ENCODE measurements at regions not wholly inside any gene's neighbourhood (a gene's known extent, or its start where the extent isn't known, plus 50 kb on each side); places are given as distances from the start of the nearest gene placed in this dataset.

DNA sequence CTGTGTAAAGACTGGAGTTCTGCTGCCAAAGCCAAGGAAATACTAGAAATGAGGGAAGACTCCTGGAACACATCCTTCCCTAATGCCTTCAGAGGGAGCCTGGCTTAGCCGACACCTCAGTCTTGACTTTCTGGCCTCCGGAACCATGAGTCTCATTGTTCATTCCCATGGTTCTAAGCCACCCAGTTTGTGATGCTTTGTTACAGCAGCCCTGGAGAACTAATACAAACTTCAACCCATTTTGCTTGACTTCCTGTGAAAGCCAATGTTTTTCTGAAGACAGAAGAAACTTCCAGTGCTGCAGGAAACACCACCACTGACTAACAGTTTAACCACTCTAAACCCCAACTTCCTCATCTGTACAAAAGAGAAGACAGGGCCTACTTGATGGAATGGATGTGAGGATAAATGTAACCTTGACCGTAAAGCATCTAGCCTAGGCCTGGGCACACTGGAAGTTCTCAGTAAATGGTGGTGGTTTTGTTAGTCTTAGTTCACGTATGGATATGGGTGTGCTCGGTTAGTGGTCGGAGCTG is 85.9 kb upstream of the RFX8 start:
- Histone ChIP-seq H3K4me3 (ENCODE audit: low read depth in 1 of 2, low read length in 2 of 2) (peak overlapping the region in 1 of 2 experiments; percentile 36; a peak in 2 of 4 replicates), H4K20me1 (ENCODE audit: insufficient read depth, low read length) (no peaks in the 10 kb centered on the region), H3K27ac (ENCODE audit: low read length) (peak overlapping the region; percentile 96), H3K9ac (ENCODE audit: low read depth, low read length) (peak overlapping the region; percentile 39; the same call in 1 of the 2 replicates), H3K27me3 (ENCODE audit: insufficient read depth, low read length, poor library complexity) (no peaks in the 10 kb centered on the region), H3K79me2 (ENCODE audit: insufficient read depth, low read length) (no peaks in the 10 kb centered on the region), H3K4me1 (ENCODE audit: insufficient read depth, low read length) (peaks cover 49% of the 10 kb centered on the region), H3K4me2 (ENCODE audit: insufficient read depth, low read length) (peak overlapping the region; percentile 20), H3K36me3 (ENCODE audit: insufficient read depth, low read length) (no peaks in the 10 kb centered on the region; the same call in 1 of the 2 replicates), H3K9me3 (ENCODE audit: insufficient read depth, low read length, severe bottlenecking) (peaks cover 10% of the 10 kb centered on the region), H2AFZ (ENCODE audit: low read depth, low read length) (peak overlapping the region; percentile 82)
- ATAC-seq (ENCODE audit: insufficient read depth, low read depth) (peak; percentile 85), DNase-seq (peak; percentile 56)
- TF ChIP-seq EZH2 (IDR thresholded peaks at IDR 0.05; ENCODE audit: borderline replicate concordance, low read depth, low read length, severe bottlenecking) = no peak
- TF ChIP-seq, protein P1, sequence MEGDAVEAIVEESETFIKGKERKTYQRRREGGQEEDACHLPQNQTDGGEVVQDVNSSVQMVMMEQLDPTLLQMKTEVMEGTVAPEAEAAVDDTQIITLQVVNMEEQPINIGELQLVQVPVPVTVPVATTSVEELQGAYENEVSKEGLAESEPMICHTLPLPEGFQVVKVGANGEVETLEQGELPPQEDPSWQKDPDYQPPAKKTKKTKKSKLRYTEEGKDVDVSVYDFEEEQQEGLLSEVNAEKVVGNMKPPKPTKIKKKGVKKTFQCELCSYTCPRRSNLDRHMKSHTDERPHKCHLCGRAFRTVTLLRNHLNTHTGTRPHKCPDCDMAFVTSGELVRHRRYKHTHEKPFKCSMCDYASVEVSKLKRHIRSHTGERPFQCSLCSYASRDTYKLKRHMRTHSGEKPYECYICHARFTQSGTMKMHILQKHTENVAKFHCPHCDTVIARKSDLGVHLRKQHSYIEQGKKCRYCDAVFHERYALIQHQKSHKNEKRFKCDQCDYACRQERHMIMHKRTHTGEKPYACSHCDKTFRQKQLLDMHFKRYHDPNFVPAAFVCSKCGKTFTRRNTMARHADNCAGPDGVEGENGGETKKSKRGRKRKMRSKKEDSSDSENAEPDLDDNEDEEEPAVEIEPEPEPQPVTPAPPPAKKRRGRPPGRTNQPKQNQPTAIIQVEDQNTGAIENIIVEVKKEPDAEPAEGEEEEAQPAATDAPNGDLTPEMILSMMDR (IDR thresholded peaks at IDR 0.05; ENCODE audit: borderline replicate concordance, extremely low read depth, low read length, poor library complexity, severe bottlenecking) = no peak

DNA sequence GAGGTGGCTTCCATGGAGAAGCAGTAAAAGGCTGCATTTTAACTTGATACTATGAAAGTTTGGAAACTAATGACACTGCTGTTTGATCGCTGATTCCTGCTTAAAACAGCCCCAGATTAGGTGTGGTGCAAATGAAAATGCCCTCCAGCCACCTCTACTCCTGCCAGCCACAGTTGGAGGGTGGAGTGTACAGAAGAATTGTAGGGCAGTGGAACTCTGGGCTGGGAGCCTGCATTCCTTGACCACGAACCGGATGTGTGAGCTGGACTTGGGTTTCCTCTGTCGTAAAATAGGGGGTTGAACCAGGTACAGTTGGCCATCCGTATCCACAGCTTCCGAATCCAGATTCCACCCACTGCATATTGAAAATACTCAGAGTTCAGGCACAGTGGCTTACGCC is 84.6 kb upstream of the RFX8 start:
- no peaks in the 10 kb centered on the region for H3K27me3 ChIP-seq (ENCODE audit: insufficient read depth, low read length, poor library complexity)
- no peak overlapping the region for H2AFZ ChIP-seq (ENCODE audit: low read depth, low read length)
- no peaks in the 10 kb centered on the region for H3K79me2 ChIP-seq (ENCODE audit: insufficient read depth, low read length)
- no peaks in the 10 kb centered on the region; the same call in 1 of the 2 replicates for H3K36me3 ChIP-seq (ENCODE audit: insufficient read depth, low read length)
- ATAC-seq (ENCODE audit: insufficient read depth, low read depth) = no peak
- TF ChIP-seq EZH2 (IDR thresholded peaks at IDR 0.05; ENCODE audit: borderline replicate concordance, low read depth, low read length, severe bottlenecking) = no peak
- TF ChIP-seq, protein P1 (IDR thresholded peaks at IDR 0.05; ENCODE audit: borderline replicate concordance, extremely low read depth, low read length, poor library complexity, severe bottlenecking) = no peak
- H3K9ac ChIP-seq (ENCODE audit: low read depth, low read length) = no peak overlapping the region
- no peaks in the 10 kb centered on the region for H4K20me1 ChIP-seq (ENCODE audit: insufficient read depth, low read length)
- no peak for DNase-seq
- no peak overlapping the region for H3K27ac ChIP-seq (ENCODE audit: low read length)
- H3K4me1 ChIP-seq (ENCODE audit: insufficient read depth, low read length) = peaks cover 36% of the 10 kb centered on the region
- H3K9me3 ChIP-seq (ENCODE audit: insufficient read depth, low read length, severe bottlenecking) = peaks cover 10% of the 10 kb centered on the region
- no peak overlapping the region for H3K4me2 ChIP-seq (ENCODE audit: insufficient read depth, low read length)
- no peak overlapping the region for H3K4me3 ChIP-seq (ENCODE audit: low read depth in 1 of 2, low read length in 2 of 2)

DNA sequence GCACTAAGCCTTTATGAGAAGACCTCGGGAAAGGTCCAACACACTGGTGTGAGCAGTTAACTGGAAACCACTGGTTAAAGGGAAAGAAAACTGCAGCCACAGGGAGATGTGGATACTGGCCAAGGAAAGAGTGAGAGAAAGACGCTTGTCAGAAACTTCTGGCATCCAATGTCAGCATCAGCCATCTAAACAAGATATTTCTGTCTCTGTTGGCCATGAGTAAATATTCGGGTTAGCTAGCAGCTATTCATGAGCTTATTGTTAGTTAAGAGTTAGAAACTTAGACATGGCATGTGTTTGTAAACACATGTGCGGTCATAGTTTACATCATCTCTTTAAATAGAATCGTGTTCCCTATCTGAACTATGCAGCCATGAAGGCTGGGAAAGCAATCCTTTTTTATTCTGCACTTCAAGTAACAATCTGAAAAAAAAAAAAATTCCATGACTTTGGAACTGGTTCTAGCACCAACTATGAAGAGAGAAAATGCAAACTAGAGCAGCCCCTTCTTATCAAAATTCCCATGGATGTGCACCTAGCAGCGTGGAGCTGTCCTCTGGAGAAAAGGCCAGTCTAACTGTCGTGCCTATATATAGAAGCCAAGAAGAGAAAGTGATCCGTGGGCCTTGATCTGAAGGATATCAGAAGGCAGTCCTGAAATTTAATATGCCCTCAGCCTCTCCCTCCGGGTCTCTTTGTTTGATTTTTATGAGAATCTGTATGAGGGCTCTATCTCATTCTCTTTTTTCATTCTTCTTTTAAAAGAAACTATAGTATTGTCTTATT is 84.0 kb upstream of the RFX8 start:
- H3K4me2 ChIP-seq (ENCODE audit: insufficient read depth, low read length) = no peak overlapping the region
- no peaks in the 10 kb centered on the region for H3K79me2 ChIP-seq (ENCODE audit: insufficient read depth, low read length)
- H3K4me1 ChIP-seq (ENCODE audit: insufficient read depth, low read length) = peaks cover 30% of the 10 kb centered on the region
- H4K20me1 ChIP-seq (ENCODE audit: insufficient read depth, low read length) = no peaks in the 10 kb centered on the region
- no peak overlapping the region for H3K4me3 ChIP-seq (ENCODE audit: low read depth in 1 of 2, low read length in 2 of 2)
- ATAC-seq (ENCODE audit: insufficient read depth, low read depth) = no peak
- no peak overlapping the region for H3K27ac ChIP-seq (ENCODE audit: low read length)
- no peak for DNase-seq
- no peaks in the 10 kb centered on the region; the same call in 1 of the 2 replicates for H3K36me3 ChIP-seq (ENCODE audit: insufficient read depth, low read length)
- H3K9me3 ChIP-seq (ENCODE audit: insufficient read depth, low read length, severe bottlenecking) = peaks cover 10% of the 10 kb centered on the region
- no peaks in the 10 kb centered on the region for H3K27me3 ChIP-seq (ENCODE audit: insufficient read depth, low read length, poor library complexity)
- no peak overlapping the region for H3K9ac ChIP-seq (ENCODE audit: low read depth, low read length)
- H2AFZ ChIP-seq (ENCODE audit: low read depth, low read length) = no peak overlapping the region
- no peak for TF ChIP-seq EZH2 (IDR thresholded peaks at IDR 0.05; ENCODE audit: borderline replicate concordance, low read depth, low read length, severe bottlenecking)
- TF ChIP-seq, protein P1 (IDR thresholded peaks at IDR 0.05; ENCODE audit: borderline replicate concordance, extremely low read depth, low read length, poor library complexity, severe bottlenecking) = no peak
